Spleen (tissue), 11 donors: ENCODE measurements at regions not wholly inside any gene's neighbourhood (a gene's known extent, or its start where the extent isn't known, plus 50 kb on each side); places are given as distances from the start of the nearest gene placed in this dataset.

Experiments
- DNase-seq: peaks from one replicate; pipeline ENCODE4 v3.0.0-alpha.2; 2020
- H3K27ac ChIP-seq, 8 donors: fragments of 200-600 bp; sonication (generic) in 7 of 8; 1 replicate in 4 of 8; 2 replicates in 4 of 8; pipeline versions ENCODE4 v1.5.0 to v1.8.0; 2016 to 2021; ENCODE audit warnings: inconsistent platforms in 4 of 8, mild to moderate bottlenecking in 4 of 8, moderate library complexity in 1 of 8
- H3K27me3 ChIP-seq, 7 donors: fragments of 200-600 bp; sonication (generic) in 6 of 7; replicated peaks in 1 of 7; 1 replicate in 4 of 7; 2 replicates in 3 of 7; pipeline versions ENCODE4 v1.5.0 to v1.8.0; 2016 to 2021; ENCODE audit warnings: inconsistent platforms in 3 of 7, mild to moderate bottlenecking in 1 of 7
- H3K36me3 ChIP-seq, 6 donors: fragments of 200-600 bp; sonication (generic) in 5 of 6; 1 replicate in 4 of 6; 2 replicates in 2 of 6; pipeline versions ENCODE4 v1.5.0 to v1.8.0; 2016 to 2021; ENCODE audit warnings: inconsistent platforms in 2 of 6
- H3K4me1 ChIP-seq, 6 donors: fragments of 200-600 bp; sonication (generic) in 5 of 6; 1 replicate in 3 of 6; 2 replicates in 3 of 6; pipeline versions ENCODE4 v1.5.0 to v1.8.0; 2016 to 2021; ENCODE audit warnings: inconsistent platforms in 3 of 6
- H3K4me3 ChIP-seq, 8 donors: fragments of 200-600 bp; sonication (generic) in 7 of 8; 1 replicate in 4 of 8; 2 replicates in 4 of 8; pipeline versions ENCODE4 v1.5.0 to v1.8.0; 2016 to 2021; ENCODE audit warnings: inconsistent platforms in 4 of 8, mild to moderate bottlenecking in 4 of 8, moderate library complexity in 2 of 8
- H3K9me3 ChIP-seq, 8 donors: fragments of 200-600 bp; sonication (generic) in 7 of 8; 1 replicate in 4 of 8; 2 replicates in 4 of 8; pipeline versions ENCODE4 v1.5.0 to v1.8.0; 2016 to 2021; ENCODE audit warnings: inconsistent platforms in 4 of 8
- CTCF ChIP-seq, 11 experiments: fragments of 200-600 bp in 7 of 11; fragments of 450-650 bp in 4 of 11; sonication (generic) in 4 of 11; IDR thresholded peaks in 8 of 11; conservative IDR thresholded peaks in 3 of 11; 1 replicate in 7 of 11; 2 replicates in 4 of 11; pipeline versions ENCODE4 v1.4.0 to v1.8.0; 2016 to 2021; ENCODE audit warnings: antibody characterized with exemption in 11 of 11, inconsistent platforms in 4 of 11, mild to moderate bottlenecking in 1 of 11
- POLR2A ChIP-seq, 3 donors: fragments of 450-650 bp; IDR thresholded peaks; one replicate each; pipeline ENCODE4 v1.5.1; 2017; ENCODE audit warnings: antibody characterized with exemption in 3 of 3, mild to moderate bottlenecking in 1 of 3
- POLR2AphosphoS5 ChIP-seq, 3 donors: sonication (generic); formaldehyde crosslinking; IDR thresholded peaks; one replicate each; pipeline ENCODE4 v1.5.1; 2017; ENCODE audit warnings: antibody characterized with exemption in 3 of 3
- WGBS, 5 donors: extraction: QIAGEN DNeasy Blood & Tissue Kit in 3 of 5; methylation state at CpG; one replicate each; pipeline versions ENCODE4 v1.1.5 to v1.1.7; 2013 to 2018; 5-methylcytosine and 5-hydroxymethylcytosine counted together
- intact Hi-C: fragments of 100-400 bp; cut with DNase I; formaldehyde crosslinking; loops from one replicate; pipeline ENCODE4 v1.15.0; 2023; ENCODE audit warnings: low total_unique reads
- donor health status: healthy with polysubstance abuse.
- donor health status: DM: no; HTN: no; CAD: no; lungs with moderate emphysema.
- donor health status: DM: no; HTN: no; CAD: no.
- donor health status: Bipolar disorder and iron deficiency.
- donor health status: healthy.
- donor health status: DM: no; HTN: no; CAD: no.
- donor health status: DM: yes; HTN: yes; CAD: no.

- Histone ChIP-seq H3K27ac (no peak overlapping the region), H3K27me3 (peaks cover 0 to 5% (median 0%) of the 10 kb centered on the region in 7 donors), H3K4me3 (no peak overlapping the region), H3K4me1 (peaks cover 0 to 2% (median under 1%) of the 10 kb centered on the region in 6 donors), H3K9me3 (peaks cover 0 to 5% (median 0%) of the 10 kb centered on the region in 8 donors), H3K36me3 (no peaks in the 10 kb centered on the region)
- TF ChIP-seq CTCF (IDR thresholded peaks at IDR 0.05 in 8 of 11, conservative IDR thresholded peaks at IDR 0.05 in 3 of 11) (no peak), POLR2A (IDR thresholded peaks at IDR 0.05) (no peak), POLR2AphosphoS5 (IDR thresholded peaks at IDR 0.05) (no peak)
- no peak for DNase-seq
- WGBS, 5 donors, result 91 to 95% (median 93%) methylated on average over 8 to 15 of the region's 15 CpGs
- intact Hi-C loops, result no loop called here
These were observed 59.0 kb upstream of the ZNF469 start for GRCh38 chr16:88323546-88324330.

GRCh38 chr16:88325087-88325750, 57.5 kb upstream of the ZNF469 start:
- Histone ChIP-seq H3K27ac (no peak overlapping the region), H3K4me3 (no peak overlapping the region), H3K36me3 (no peaks in the 10 kb centered on the region), H3K9me3 (peaks cover 0 to 5% (median 0%) of the 10 kb centered on the region in 8 donors), H3K27me3 (no peaks in the 10 kb centered on the region), H3K4me1 (no peaks in the 10 kb centered on the region)
- TF ChIP-seq POLR2AphosphoS5 (IDR thresholded peaks at IDR 0.05), result no peak
- no peak for TF ChIP-seq POLR2A (IDR thresholded peaks at IDR 0.05)
- no peak for TF ChIP-seq CTCF (IDR thresholded peaks at IDR 0.05 in 8 of 11, conservative IDR thresholded peaks at IDR 0.05 in 3 of 11)
- WGBS, 5 donors, result 83 to 95% (median 91%) methylated on average over 8 to 15 of the region's 15 CpGs
- intact Hi-C loops, result no loop called here
- no peak for DNase-seq

- no peak overlapping the region for H3K27ac ChIP-seq
- H3K4me1 ChIP-seq, result no peaks in the 10 kb centered on the region
- DNase-seq, result no peak
- 84 to 92% (median 88%) methylated on average over 3 of the region's 3 CpGs for WGBS, 5 donors
- intact Hi-C loops, result no loop called here
- no peaks in the 10 kb centered on the region for H3K36me3 ChIP-seq
- TF ChIP-seq POLR2A (IDR thresholded peaks at IDR 0.05) (no peak), POLR2AphosphoS5 (IDR thresholded peaks at IDR 0.05) (no peak), CTCF (IDR thresholded peaks at IDR 0.05 in 8 of 11, conservative IDR thresholded peaks at IDR 0.05 in 3 of 11) (no peak)
- H3K4me3 ChIP-seq, result no peak overlapping the region
- H3K9me3 ChIP-seq, result peaks cover 0 to 4% (median 0%) of the 10 kb centered on the region in 8 donors
- H3K27me3 ChIP-seq, result no peaks in the 10 kb centered on the region
These were observed 56.8 kb upstream of the ZNF469 start for GRCh38 chr16:88325976-88326375.
